ENCODE measurements at regions not wholly inside any gene's neighbourhood (a gene's known extent, or its start where the extent isn't known, plus 50 kb on each side); places are given as distances from the start of the nearest gene placed in this dataset.

DNA sequence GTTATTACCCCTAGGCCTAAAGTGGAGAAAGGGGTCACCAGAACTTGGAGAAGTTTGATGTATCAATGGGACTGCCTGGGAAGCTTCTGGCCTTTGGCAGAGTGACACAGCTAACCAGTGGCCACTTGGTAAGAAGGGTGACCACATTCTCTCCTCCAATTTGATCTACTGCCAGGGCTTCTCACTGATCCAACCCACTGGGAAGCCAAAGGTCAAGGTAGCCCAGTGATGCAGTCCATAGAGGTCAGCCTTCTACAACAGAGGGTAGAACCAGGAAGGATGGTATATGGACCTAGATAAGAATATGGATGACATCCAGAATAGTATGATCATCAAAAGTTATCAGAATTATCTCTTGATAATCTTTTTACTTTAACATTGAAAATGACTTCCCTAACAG lies 493.6 kb downstream of the NYAP2 start:
- TF ChIP-seq, protein P1, sequence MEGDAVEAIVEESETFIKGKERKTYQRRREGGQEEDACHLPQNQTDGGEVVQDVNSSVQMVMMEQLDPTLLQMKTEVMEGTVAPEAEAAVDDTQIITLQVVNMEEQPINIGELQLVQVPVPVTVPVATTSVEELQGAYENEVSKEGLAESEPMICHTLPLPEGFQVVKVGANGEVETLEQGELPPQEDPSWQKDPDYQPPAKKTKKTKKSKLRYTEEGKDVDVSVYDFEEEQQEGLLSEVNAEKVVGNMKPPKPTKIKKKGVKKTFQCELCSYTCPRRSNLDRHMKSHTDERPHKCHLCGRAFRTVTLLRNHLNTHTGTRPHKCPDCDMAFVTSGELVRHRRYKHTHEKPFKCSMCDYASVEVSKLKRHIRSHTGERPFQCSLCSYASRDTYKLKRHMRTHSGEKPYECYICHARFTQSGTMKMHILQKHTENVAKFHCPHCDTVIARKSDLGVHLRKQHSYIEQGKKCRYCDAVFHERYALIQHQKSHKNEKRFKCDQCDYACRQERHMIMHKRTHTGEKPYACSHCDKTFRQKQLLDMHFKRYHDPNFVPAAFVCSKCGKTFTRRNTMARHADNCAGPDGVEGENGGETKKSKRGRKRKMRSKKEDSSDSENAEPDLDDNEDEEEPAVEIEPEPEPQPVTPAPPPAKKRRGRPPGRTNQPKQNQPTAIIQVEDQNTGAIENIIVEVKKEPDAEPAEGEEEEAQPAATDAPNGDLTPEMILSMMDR (IDR thresholded peaks at IDR 0.05), result no peak
- TF ChIP-seq POLR2A (IDR thresholded peaks at IDR 0.05), result no peak

All from heart left ventricle (tissue), 13 donors.